ENCODE measurements at regions not wholly inside any gene's neighbourhood (a gene's known extent, or its start where the extent isn't known, plus 50 kb on each side); places are given as distances from the start of the nearest gene placed in this dataset.

GRCh38 chr9:30982301-30982700 is 1402.1 kb upstream of the ACO1 start:
- TF ChIP-seq, protein P1, sequence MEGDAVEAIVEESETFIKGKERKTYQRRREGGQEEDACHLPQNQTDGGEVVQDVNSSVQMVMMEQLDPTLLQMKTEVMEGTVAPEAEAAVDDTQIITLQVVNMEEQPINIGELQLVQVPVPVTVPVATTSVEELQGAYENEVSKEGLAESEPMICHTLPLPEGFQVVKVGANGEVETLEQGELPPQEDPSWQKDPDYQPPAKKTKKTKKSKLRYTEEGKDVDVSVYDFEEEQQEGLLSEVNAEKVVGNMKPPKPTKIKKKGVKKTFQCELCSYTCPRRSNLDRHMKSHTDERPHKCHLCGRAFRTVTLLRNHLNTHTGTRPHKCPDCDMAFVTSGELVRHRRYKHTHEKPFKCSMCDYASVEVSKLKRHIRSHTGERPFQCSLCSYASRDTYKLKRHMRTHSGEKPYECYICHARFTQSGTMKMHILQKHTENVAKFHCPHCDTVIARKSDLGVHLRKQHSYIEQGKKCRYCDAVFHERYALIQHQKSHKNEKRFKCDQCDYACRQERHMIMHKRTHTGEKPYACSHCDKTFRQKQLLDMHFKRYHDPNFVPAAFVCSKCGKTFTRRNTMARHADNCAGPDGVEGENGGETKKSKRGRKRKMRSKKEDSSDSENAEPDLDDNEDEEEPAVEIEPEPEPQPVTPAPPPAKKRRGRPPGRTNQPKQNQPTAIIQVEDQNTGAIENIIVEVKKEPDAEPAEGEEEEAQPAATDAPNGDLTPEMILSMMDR (IDR thresholded peaks at IDR 0.05): no peak
- no peak for TF ChIP-seq EP300 (IDR thresholded peaks at IDR 0.05)
- TF ChIP-seq POLR2AphosphoS5 (IDR thresholded peaks at IDR 0.05): no peak

Measured in esophagus muscularis mucosa (tissue), 4 donors.